Peyer's patch (tissue), 4 donors: ENCODE measurements at regions not wholly inside any gene's neighbourhood (a gene's known extent, or its start where the extent isn't known, plus 50 kb on each side); places are given as distances from the start of the nearest gene placed in this dataset.

Experiments
- CTCF ChIP-seq, 6 experiments: fragments of 450-650 bp in 4 of 6; fragments of 200-600 bp in 2 of 6; sonication (generic) in 1 of 6; IDR thresholded peaks; one replicate each; pipeline ENCODE4 v1.5.1; 2017 to 2019; ENCODE audit warnings: antibody characterized with exemption in 6 of 6, mild to moderate bottlenecking in 3 of 6, moderate library complexity in 1 of 6
- POLR2A ChIP-seq, 2 donors: fragments of 450-650 bp; IDR thresholded peaks; one replicate each; pipeline ENCODE4 v1.5.1; 2017; ENCODE audit warnings: antibody characterized with exemption in 2 of 2, mild to moderate bottlenecking in 2 of 2, moderate library complexity in 2 of 2

GRCh38 chr6:16939839-16940238, 162.0 kb upstream of the STMND1 start:
- TF ChIP-seq CTCF (IDR thresholded peaks at IDR 0.05) (no peak), POLR2A (IDR thresholded peaks at IDR 0.05) (no peak)
